ENCODE measurements at regions not wholly inside any gene's neighbourhood (a gene's known extent, or its start where the extent isn't known, plus 50 kb on each side); places are given as distances from the start of the nearest gene placed in this dataset.

- peaks cover 6 to 19% (median 18%) of the 10 kb centered on the region in 3 experiments; a peak in 6 of 7 replicates for H3K36me3 Mint-ChIP-seq (ENCODE audit: insufficient read depth in 1 of 3, low read depth in 3 of 3)
- Histone ChIP-seq H4K91ac (ENCODE audit: insufficient read length, low read depth, low read length) (no peak overlapping the region), H4K20me1 (ENCODE audit: control insufficient read depth, insufficient read depth, insufficient read length) (no peaks in the 10 kb centered on the region), H3K4me2 (ENCODE audit: insufficient read depth, insufficient read length, low read length) (no peak overlapping the region), H2BK20ac (ENCODE audit: low read depth, low read length, poor library complexity, severe bottlenecking) (no peak overlapping the region), H3K4ac (ENCODE audit: low read depth, low read length) (no peak overlapping the region), H2AFZ (ENCODE audit: low read length) (no peak overlapping the region), H3K27ac (ENCODE audit: insufficient read length, low read depth, low read length) (no peak overlapping the region), H3T11ph (ENCODE audit: low read length) (no peak overlapping the region), H3K9me3 (ENCODE audit: control insufficient read depth, low read depth, low read length) (no peaks in the 10 kb centered on the region), H3K14ac (ENCODE audit: insufficient read depth, low read length) (no peak overlapping the region), H2BK15ac (ENCODE audit: low read depth, low read length) (no peak overlapping the region), H2AK5ac (ENCODE audit: insufficient read length, low read length) (no peak overlapping the region), H4K8ac (replicated peaks; ENCODE audit: insufficient read length, low read depth, low read length) (no peak overlapping the region), H2BK12ac (ENCODE audit: insufficient read length, low read depth, low read length) (no peak overlapping the region), H2BK120ac (ENCODE audit: low read depth, low read length, poor library complexity, severe bottlenecking) (no peak overlapping the region), H3K79me1 (ENCODE audit: insufficient read depth, low read depth, low read length, poor library complexity, severe bottlenecking) (no peaks in the 10 kb centered on the region), H3K27me3 (ENCODE audit: insufficient read depth, low read length) (no peaks in the 10 kb centered on the region), H4K5ac (ENCODE audit: insufficient read length, low read depth, low read length) (no peak overlapping the region), H2BK5ac (ENCODE audit: insufficient read length, low read length) (no peak overlapping the region), H3K9ac (ENCODE audit: extremely low read depth, insufficient read length, low read length) (no peak overlapping the region), H3K23me2 (ENCODE audit: insufficient read length, low read depth, low read length, poor library complexity, severe bottlenecking) (no peaks in the 10 kb centered on the region), H3K18ac (ENCODE audit: insufficient read length, low read depth, low read length) (no peak overlapping the region), H3K4me1 (ENCODE audit: insufficient read depth, low read length) (no peaks in the 10 kb centered on the region), H3K56ac (ENCODE audit: insufficient read length, low read depth, low read length) (no peak overlapping the region), H3K23ac (ENCODE audit: insufficient read length, low read depth, low read length) (no peak overlapping the region), H3K79me2 (ENCODE audit: insufficient read depth, low read length) (no peaks in the 10 kb centered on the region)
- no peaks in the 10 kb centered on the region for H3K9me3 Mint-ChIP-seq
- no peaks in the 10 kb centered on the region for H3K27me3 Mint-ChIP-seq (ENCODE audit: low read depth)
- DNase-seq: no peak
- no peak overlapping the region for H3K4me3 Mint-ChIP-seq
- no CpG with 5 or more reads among the region's 2 CpGs for WGBS (ENCODE audit: extremely low coverage, insufficient read length, low lambda C conversion rate)
- peak overlapping the region in 2 of 3 experiments; percentile 27 to 70; a peak in 1 of 7 replicates for H3K27ac Mint-ChIP-seq
- TF ChIP-seq CTCF (conservative IDR thresholded peaks at IDR 0.05): no peak
- H3K4me1 Mint-ChIP-seq: peaks cover 0 to 11% of the 10 kb centered on the region in 2 experiments; a peak in 3 of 4 replicates
These were observed 265.6 kb upstream of the RGS6 start for GRCh38 chr14:71666571-71667145.
